Left lung (tissue), 2 donors: ENCODE measurements at regions not wholly inside any gene's neighbourhood (a gene's known extent, or its start where the extent isn't known, plus 50 kb on each side); places are given as distances from the start of the nearest gene placed in this dataset.

Experiments used
- microRNA-seq, 2 donors: library from miRNA; unstranded; fragments of <30 nt; microRNA quantifications; one replicate each; pipeline ENCODE4, GENCODE V29; 2019
- donor health status: DM: no; HTN: yes; CAD: no.
- donor health status: DM: no; HTN: no; CAD: no.

Small RNAs in the stretch of these regions (microRNA-seq; reads per million reads assigned to microRNA genes)
- gene MIR1302-4: 0 reads per million in 2 donors
